Mucosa of rectum (tissue), 2 donors: ENCODE measurements at regions not wholly inside any gene's neighbourhood (a gene's known extent, or its start where the extent isn't known, plus 50 kb on each side); places are given as distances from the start of the nearest gene placed in this dataset.
"Not testable (repeated sequence)": the region's sequence is repeated elsewhere in the genome, so short reads cannot be mapped to it uniquely, and the experiment has no call there.

Source experiments
- H3K27ac ChIP-seq, 2 donors: one replicate each; pipeline ENCODE4 v1.7.0; 2013; ENCODE audit warnings: inconsistent platforms in 2 of 2, low read depth in 2 of 2, low read length in 2 of 2
- H3K27me3 ChIP-seq, 2 donors: one replicate each; pipeline ENCODE4 v1.7.0; 2013; ENCODE audit warnings: low read length in 2 of 2; ENCODE audit not compliant: control insufficient read depth in 2 of 2, insufficient read depth in 2 of 2
- H3K36me3 ChIP-seq, 2 donors: one replicate each; pipeline ENCODE4 v1.7.0; 2013; ENCODE audit warnings: low read length in 2 of 2; ENCODE audit not compliant: control insufficient read depth in 2 of 2, insufficient read depth in 2 of 2
- H3K4me1 ChIP-seq, 2 donors: one replicate each; pipeline ENCODE4 v1.7.0; 2013; ENCODE audit warnings: low read length in 2 of 2, mild to moderate bottlenecking in 1 of 2; ENCODE audit not compliant: control insufficient read depth in 2 of 2, insufficient read depth in 2 of 2
- H3K4me3 ChIP-seq, 2 donors: one replicate each; pipeline ENCODE4 v1.7.0; 2013; ENCODE audit warnings: low read length in 2 of 2
- H3K9ac ChIP-seq, 2 donors: one replicate each; pipeline ENCODE4 v1.7.0; 2013; ENCODE audit warnings: low read length in 2 of 2, low read depth in 1 of 2, mild to moderate bottlenecking in 1 of 2
- H3K9me3 ChIP-seq, 2 donors: one replicate each; pipeline ENCODE4 v1.7.0; 2013; ENCODE audit warnings: low read length in 2 of 2; ENCODE audit not compliant: control insufficient read depth in 2 of 2
- donor health status: healthy.
- donor health status: Normal muscosa, but diverticular disease.

DNA sequence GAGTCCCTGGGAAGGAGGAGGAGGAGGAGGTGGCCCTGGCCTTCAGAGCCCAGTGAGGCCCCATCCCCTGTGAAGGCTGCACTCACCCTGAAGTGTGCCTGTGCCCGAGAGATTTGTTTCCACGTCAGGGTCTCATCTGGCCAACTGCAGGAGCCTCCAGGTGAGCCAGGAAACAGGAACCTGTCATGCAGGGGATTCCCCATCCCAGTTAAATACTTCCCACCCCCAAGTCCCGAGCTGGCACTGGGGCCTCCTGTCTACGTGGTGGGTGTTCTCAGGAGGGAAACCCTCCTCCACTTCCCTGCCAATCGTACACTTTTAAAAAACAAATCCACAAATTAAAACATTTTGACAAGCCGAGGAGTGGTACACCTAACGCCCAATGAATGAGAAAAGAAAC, 50.9 kb upstream of the SFSWAP start:
- not testable (repeated sequence) for H3K9me3 ChIP-seq, H3K27ac ChIP-seq, H3K36me3 ChIP-seq, H3K4me1 ChIP-seq, H3K27me3 ChIP-seq, H3K4me3 ChIP-seq, H3K9ac ChIP-seq

GRCh38 chr12:131660401-131660800, 50.5 kb upstream of the SFSWAP start:
- H3K36me3 ChIP-seq, H3K27me3 ChIP-seq, H3K9me3 ChIP-seq, H3K27ac ChIP-seq, H3K4me3 ChIP-seq, H3K9ac ChIP-seq, H3K4me1 ChIP-seq: not testable (repeated sequence)
